CD14-positive monocyte (primary cell): ENCODE measurements at regions not wholly inside any gene's neighbourhood (a gene's known extent, or its start where the extent isn't known, plus 50 kb on each side); places are given as distances from the start of the nearest gene placed in this dataset.

Experiments used
- DNase-seq, 3 donors: peaks; one replicate each; pipeline ENCODE4 v3.0.0-alpha.2; 2011 to 2022
- H2AFZ ChIP-seq: 2 replicates; pipeline ENCODE4 v1.6.0; 2012; ENCODE audit warnings: mild to moderate bottlenecking, low read depth, low read length, inconsistent platforms; ENCODE audit not compliant: insufficient read depth, poor library complexity, severe bottlenecking
- H3K27ac ChIP-seq, 2 donors: 1 replicate in 1 of 2; 2 replicates in 1 of 2; pipeline ENCODE4 v1.5.1; 2012 to 2013; ENCODE audit warnings: low read length in 2 of 2, control low read depth in 1 of 2, inconsistent platforms in 1 of 2, low read depth in 1 of 2, mild to moderate bottlenecking in 1 of 2
- H3K27me3 ChIP-seq, 2 donors: one replicate each; pipeline versions ENCODE4 v1.6.0 to v1.6.1; 2011 to 2013; ENCODE audit warnings: low read length in 2 of 2; ENCODE audit not compliant: control insufficient read depth in 2 of 2, insufficient read depth in 2 of 2
- H3K36me3 ChIP-seq, 2 donors: replicated peaks in 1 of 2; 1 replicate in 1 of 2; 2 replicates in 1 of 2; pipeline versions ENCODE4 v1.5.1 to v1.6.1; 2012 to 2013; ENCODE audit warnings: low read length in 2 of 2, control low read depth in 1 of 2, inconsistent platforms in 1 of 2, mild to moderate bottlenecking in 1 of 2; ENCODE audit not compliant: insufficient read depth in 2 of 2, control insufficient read depth in 1 of 2
- H3K4me1 ChIP-seq, 2 donors: 1 replicate in 1 of 2; 2 replicates in 1 of 2; pipeline versions ENCODE4 v1.5.1 to v1.6.1; 2012 to 2013; ENCODE audit warnings: low read length in 2 of 2, control low read depth in 1 of 2, inconsistent platforms in 1 of 2, mild to moderate bottlenecking in 1 of 2, moderate library complexity in 1 of 2; ENCODE audit not compliant: insufficient read depth in 2 of 2, control insufficient read depth in 1 of 2
- H3K4me2 ChIP-seq: replicated peaks from 2 replicates; pipeline ENCODE3; 2012; ENCODE audit warnings: low read length, moderate library complexity, mild to moderate bottlenecking; ENCODE audit not compliant: poor library complexity, severe bottlenecking; ENCODE audit errors: extremely low read depth
- H3K4me3 ChIP-seq, 3 experiments: fragments of 200-600 bp in 1 of 3; sonication (generic) in 1 of 3; replicated peaks in 1 of 3; 1 replicate in 2 of 3; 2 replicates in 1 of 3; pipeline ENCODE4 v1.5.1; 2011 to 2013; ENCODE audit warnings: low read length in 3 of 3, mild to moderate bottlenecking in 3 of 3, control low read depth in 2 of 3, low read depth in 2 of 3, inconsistent platforms in 1 of 3, moderate library complexity in 1 of 3
- H3K79me2 ChIP-seq: 2 replicates; pipeline ENCODE4 v1.6.0; 2012; ENCODE audit warnings: mild to moderate bottlenecking, control low read depth, inconsistent platforms, low read length, moderate library complexity; ENCODE audit not compliant: insufficient read depth
- H3K9ac ChIP-seq: 2 replicates; pipeline ENCODE4 v1.6.0; 2017; ENCODE audit warnings: low read length, mild to moderate bottlenecking; ENCODE audit not compliant: insufficient read depth, poor library complexity, severe bottlenecking
- H3K9me3 ChIP-seq, 2 donors: replicated peaks in 1 of 2; 1 replicate in 1 of 2; 2 replicates in 1 of 2; pipeline versions ENCODE4 v1.5.1 to v1.6.1; 2012 to 2013; ENCODE audit warnings: low read length in 2 of 2, control low read depth in 1 of 2; ENCODE audit not compliant: control insufficient read depth in 1 of 2, insufficient read depth in 1 of 2
- H4K20me1 ChIP-seq: 2 replicates; pipeline ENCODE4 v1.6.0; 2012; ENCODE audit warnings: mild to moderate bottlenecking, low read length, control low read depth, moderate library complexity; ENCODE audit not compliant: insufficient read depth
- H3K27ac Mint-ChIP-seq, 7 donors: one replicate each; pipeline ENCODE4 v1.8.0; 2020; ENCODE audit warnings: mild to moderate bottlenecking in 7 of 7, mixed read lengths in 7 of 7, moderate library complexity in 6 of 7, inconsistent platforms in 2 of 7
- H3K27me3 Mint-ChIP-seq, 3 donors: one replicate each; pipeline ENCODE4 v1.8.0; 2021 to 2022; ENCODE audit warnings: low read depth in 3 of 3, mild to moderate bottlenecking in 3 of 3, mixed read lengths in 3 of 3, moderate library complexity in 3 of 3, inconsistent platforms in 1 of 3
- H3K36me3 Mint-ChIP-seq, 2 donors: one replicate each; pipeline ENCODE4 v1.8.0; 2020; ENCODE audit warnings: mixed read lengths in 2 of 2, inconsistent platforms in 1 of 2, mild to moderate bottlenecking in 1 of 2
- H3K4me1 Mint-ChIP-seq: one replicate; pipeline ENCODE4 v1.8.0; 2020; ENCODE audit warnings: mild to moderate bottlenecking, mixed read lengths
- H3K4me3 Mint-ChIP-seq, 2 donors: one replicate each; pipeline ENCODE4 v1.8.0; 2020; ENCODE audit warnings: mild to moderate bottlenecking in 2 of 2, mixed read lengths in 2 of 2, moderate library complexity in 1 of 2
- H3K9me3 Mint-ChIP-seq, 7 donors: one replicate each; pipeline ENCODE4 v1.8.0; 2020 to 2022; ENCODE audit warnings: mixed read lengths in 7 of 7, mild to moderate bottlenecking in 6 of 7, moderate library complexity in 6 of 7, inconsistent platforms in 2 of 7
- WGBS: methylation state at CpG from one replicate; pipeline ENCODE4 v1.1.5; 2013; ENCODE audit warnings: missing lambda C conversion rate; ENCODE audit not compliant: insufficient coverage; 5-methylcytosine and 5-hydroxymethylcytosine counted together
- intact Hi-C, 2 donors: fragments of 100-400 bp; cut with micrococcal nuclease; formaldehyde crosslinking; loops; one replicate each; pipeline versions ENCODE4 v1.15.0 to v1.15.1; 2023
- TF ChIP-seq, protein P1 (sequence below): fragments of 200-600 bp; IDR thresholded peaks from one replicate; pipeline ENCODE4 v1.8.0; 2022; ENCODE audit warnings: antibody characterized with exemption, mild to moderate bottlenecking

DNA sequence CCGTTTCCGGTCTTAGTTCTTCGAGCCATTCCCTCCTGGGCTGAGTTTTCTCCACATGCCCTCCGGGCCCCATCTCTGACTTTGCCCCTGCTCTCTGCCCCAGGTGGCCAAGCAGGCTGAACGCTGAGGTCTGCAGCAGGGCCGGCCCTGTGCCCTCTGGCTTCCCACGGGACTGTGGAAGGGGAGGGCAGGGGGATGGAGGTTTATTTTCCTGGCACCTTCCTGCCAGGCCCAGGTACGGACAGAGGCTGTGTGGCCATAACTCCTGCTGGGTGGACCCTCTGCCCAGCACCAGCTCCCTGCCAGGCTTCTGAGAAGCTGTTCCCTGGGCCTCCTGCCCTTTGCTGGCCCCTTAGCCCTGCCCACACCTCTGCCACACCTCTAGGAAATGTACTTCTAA, 164.0 kb downstream of the TFCP2L1 start:
- DNase-seq = no peak
- no peaks in the 10 kb centered on the region for H3K4me1 ChIP-seq
- Mint-ChIP-seq H3K36me3 (no peaks in the 10 kb centered on the region), H3K9me3 (peaks cover 5 to 14% (median 10%) of the 10 kb centered on the region in 7 donors), H3K4me3 (no peak overlapping the region), H3K27me3 (peaks cover 2 to 5% (median 4%) of the 10 kb centered on the region in 3 donors), H3K27ac (peak overlapping the region in 1 of 7 donors; percentile 63), H3K4me1 (no peaks in the 10 kb centered on the region)
- H2AFZ ChIP-seq = no peak overlapping the region
- H3K4me3 ChIP-seq = no peak overlapping the region
- peaks cover 8 to 14% of the 10 kb centered on the region in 2 donors for H3K9me3 ChIP-seq
- H3K27me3 ChIP-seq = no peaks in the 10 kb centered on the region
- H4K20me1 ChIP-seq = no peaks in the 10 kb centered on the region
- H3K27ac ChIP-seq = no peak overlapping the region
- no peaks in the 10 kb centered on the region for H3K36me3 ChIP-seq
- no peaks in the 10 kb centered on the region for H3K79me2 ChIP-seq
- TF ChIP-seq, protein P1, sequence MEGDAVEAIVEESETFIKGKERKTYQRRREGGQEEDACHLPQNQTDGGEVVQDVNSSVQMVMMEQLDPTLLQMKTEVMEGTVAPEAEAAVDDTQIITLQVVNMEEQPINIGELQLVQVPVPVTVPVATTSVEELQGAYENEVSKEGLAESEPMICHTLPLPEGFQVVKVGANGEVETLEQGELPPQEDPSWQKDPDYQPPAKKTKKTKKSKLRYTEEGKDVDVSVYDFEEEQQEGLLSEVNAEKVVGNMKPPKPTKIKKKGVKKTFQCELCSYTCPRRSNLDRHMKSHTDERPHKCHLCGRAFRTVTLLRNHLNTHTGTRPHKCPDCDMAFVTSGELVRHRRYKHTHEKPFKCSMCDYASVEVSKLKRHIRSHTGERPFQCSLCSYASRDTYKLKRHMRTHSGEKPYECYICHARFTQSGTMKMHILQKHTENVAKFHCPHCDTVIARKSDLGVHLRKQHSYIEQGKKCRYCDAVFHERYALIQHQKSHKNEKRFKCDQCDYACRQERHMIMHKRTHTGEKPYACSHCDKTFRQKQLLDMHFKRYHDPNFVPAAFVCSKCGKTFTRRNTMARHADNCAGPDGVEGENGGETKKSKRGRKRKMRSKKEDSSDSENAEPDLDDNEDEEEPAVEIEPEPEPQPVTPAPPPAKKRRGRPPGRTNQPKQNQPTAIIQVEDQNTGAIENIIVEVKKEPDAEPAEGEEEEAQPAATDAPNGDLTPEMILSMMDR = no peak
- no peak overlapping the region for H3K4me2 ChIP-seq
- WGBS = 95% methylated on average over 7 of the region's 8 CpGs
- intact Hi-C loops = loop anchor here in 1 of 2 donors (10.0 kb wide), 1 partner anchor 234 kb away; no protein-coding TSS in a partner anchor
- H3K9ac ChIP-seq = no peak overlapping the region

DNA sequence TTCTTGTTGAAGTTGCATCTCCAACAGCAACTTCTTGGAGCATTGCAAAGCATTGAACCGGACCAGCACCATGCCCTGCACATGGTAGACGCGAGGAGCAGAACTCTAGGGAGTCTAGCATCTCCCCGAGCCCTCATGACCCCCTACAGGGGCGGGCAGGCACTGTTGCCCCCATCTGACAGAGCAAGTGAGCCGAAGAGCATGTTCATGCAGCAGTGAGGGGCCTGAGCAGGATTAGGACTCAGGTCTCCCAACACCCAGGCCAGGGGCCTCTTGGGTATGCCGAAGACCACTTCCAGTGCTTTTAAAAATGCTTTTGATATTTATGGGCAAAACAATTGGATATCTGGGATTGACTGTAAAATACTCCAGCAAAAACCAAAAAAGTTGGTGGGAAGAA, 163.3 kb downstream of the TFCP2L1 start:
- no peak overlapping the region for H3K4me2 ChIP-seq
- intact Hi-C loops = loop anchor here in 1 of 2 donors (10.0 kb wide), 1 partner anchor 233 kb away; no protein-coding TSS in a partner anchor
- peaks cover 8 to 17% of the 10 kb centered on the region in 2 donors for H3K9me3 ChIP-seq
- H3K27me3 Mint-ChIP-seq = peaks cover 2 to 5% (median 4%) of the 10 kb centered on the region in 3 donors
- H3K4me3 ChIP-seq = no peak overlapping the region
- DNase-seq = no peak
- no peaks in the 10 kb centered on the region for H3K4me1 ChIP-seq
- no peak overlapping the region for H2AFZ ChIP-seq
- 93% methylated on average over 6 of the region's 7 CpGs for WGBS
- no peak overlapping the region for H3K9ac ChIP-seq
- no peaks in the 10 kb centered on the region for H4K20me1 ChIP-seq
- no peaks in the 10 kb centered on the region for H3K27me3 ChIP-seq
- no peaks in the 10 kb centered on the region for H3K36me3 ChIP-seq
- no peaks in the 10 kb centered on the region for H3K4me1 Mint-ChIP-seq
- H3K36me3 Mint-ChIP-seq = no peaks in the 10 kb centered on the region
- no peaks in the 10 kb centered on the region for H3K79me2 ChIP-seq
- TF ChIP-seq, protein P1 = no peak
- H3K27ac Mint-ChIP-seq = no peak overlapping the region
- H3K9me3 Mint-ChIP-seq = peaks cover 6 to 17% (median 11%) of the 10 kb centered on the region in 7 donors
- H3K27ac ChIP-seq = no peak overlapping the region
- H3K4me3 Mint-ChIP-seq = no peak overlapping the region
